Esophagus squamous epithelium (tissue), 4 donors: ENCODE measurements at regions not wholly inside any gene's neighbourhood (a gene's known extent, or its start where the extent isn't known, plus 50 kb on each side); places are given as distances from the start of the nearest gene placed in this dataset.

Source experiments
- POLR2A ChIP-seq, 4 donors: fragments of 450-650 bp; IDR thresholded peaks; one replicate each; pipeline ENCODE4 v1.6.1; 2017; ENCODE audit warnings: antibody characterized with exemption in 4 of 4, mild to moderate bottlenecking in 4 of 4, moderate library complexity in 3 of 4
- TF ChIP-seq, protein P1 (sequence below), 6 experiments: fragments of 450-650 bp in 4 of 6; fragments of 200-600 bp in 2 of 6; sonication (generic) in 2 of 6; IDR thresholded peaks; one replicate each; pipeline ENCODE4 v1.5.1; 2016 to 2019; ENCODE audit warnings: antibody characterized with exemption in 6 of 6, mild to moderate bottlenecking in 4 of 6, moderate library complexity in 4 of 6

DNA sequence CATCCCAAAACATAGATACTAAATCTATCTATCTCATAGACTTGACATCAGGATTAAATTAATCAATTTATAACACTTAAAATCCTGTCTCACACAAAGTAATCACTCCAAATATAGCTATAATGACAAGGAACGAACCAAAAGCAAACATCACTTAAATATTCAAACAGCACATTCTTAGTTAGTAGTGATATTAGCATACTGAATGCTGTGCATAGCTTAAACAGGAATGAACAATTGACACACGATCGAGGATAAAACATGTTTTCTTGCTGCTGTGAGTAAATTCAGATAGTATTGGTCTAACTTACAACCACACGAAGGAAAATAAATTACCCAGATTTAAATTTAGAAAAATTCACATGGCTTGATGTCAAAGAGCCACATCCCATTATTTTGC, 58.9 kb upstream of the SNTG2 start:
- TF ChIP-seq, protein P1, sequence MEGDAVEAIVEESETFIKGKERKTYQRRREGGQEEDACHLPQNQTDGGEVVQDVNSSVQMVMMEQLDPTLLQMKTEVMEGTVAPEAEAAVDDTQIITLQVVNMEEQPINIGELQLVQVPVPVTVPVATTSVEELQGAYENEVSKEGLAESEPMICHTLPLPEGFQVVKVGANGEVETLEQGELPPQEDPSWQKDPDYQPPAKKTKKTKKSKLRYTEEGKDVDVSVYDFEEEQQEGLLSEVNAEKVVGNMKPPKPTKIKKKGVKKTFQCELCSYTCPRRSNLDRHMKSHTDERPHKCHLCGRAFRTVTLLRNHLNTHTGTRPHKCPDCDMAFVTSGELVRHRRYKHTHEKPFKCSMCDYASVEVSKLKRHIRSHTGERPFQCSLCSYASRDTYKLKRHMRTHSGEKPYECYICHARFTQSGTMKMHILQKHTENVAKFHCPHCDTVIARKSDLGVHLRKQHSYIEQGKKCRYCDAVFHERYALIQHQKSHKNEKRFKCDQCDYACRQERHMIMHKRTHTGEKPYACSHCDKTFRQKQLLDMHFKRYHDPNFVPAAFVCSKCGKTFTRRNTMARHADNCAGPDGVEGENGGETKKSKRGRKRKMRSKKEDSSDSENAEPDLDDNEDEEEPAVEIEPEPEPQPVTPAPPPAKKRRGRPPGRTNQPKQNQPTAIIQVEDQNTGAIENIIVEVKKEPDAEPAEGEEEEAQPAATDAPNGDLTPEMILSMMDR (IDR thresholded peaks at IDR 0.05): no peak
- TF ChIP-seq POLR2A (IDR thresholded peaks at IDR 0.05): no peak
